ENCODE measurements at regions not wholly inside any gene's neighbourhood (a gene's known extent, or its start where the extent isn't known, plus 50 kb on each side); places are given as distances from the start of the nearest gene placed in this dataset.

DNA sequence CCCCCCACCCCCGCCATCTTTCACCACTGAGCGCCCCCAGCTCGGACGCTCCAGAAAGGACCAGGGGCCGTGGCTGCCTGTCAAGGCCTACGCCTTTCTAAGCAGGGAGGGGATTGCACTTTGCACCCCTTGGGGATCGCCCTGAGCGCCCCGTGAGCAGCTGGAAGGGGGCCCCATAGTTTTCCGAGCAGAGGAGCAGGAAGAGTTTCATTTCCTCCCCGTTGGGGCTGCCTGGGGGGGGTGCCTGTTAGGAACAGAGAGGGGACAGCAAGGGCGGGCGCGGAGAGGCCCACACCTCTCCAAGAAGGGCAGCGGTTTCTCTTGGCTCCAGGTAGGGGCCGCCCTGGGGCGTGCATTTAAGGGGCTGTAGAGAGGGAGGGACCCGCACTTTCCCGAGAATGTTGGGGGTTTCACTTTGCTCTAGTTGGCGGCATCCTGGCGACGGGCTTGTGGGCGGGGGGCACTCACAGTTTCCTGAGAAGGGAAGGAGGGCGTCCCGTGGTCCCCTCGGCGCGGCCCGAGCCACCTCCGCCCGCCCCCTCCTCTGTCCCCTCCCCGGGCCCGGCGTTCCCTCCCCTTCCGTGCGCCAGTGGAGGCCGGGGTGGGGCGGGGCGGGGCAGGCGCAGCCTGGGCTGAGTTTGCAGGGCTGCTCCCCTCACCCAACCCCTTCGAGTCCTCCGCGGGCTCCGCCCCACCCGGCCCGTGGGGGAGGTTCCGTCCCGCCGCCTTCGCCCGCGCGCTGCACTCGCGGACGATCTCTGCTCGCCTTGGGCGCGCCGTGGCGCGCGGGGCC, 82.3 kb upstream of the CD99 start:
- TF ChIP-seq, protein P1, sequence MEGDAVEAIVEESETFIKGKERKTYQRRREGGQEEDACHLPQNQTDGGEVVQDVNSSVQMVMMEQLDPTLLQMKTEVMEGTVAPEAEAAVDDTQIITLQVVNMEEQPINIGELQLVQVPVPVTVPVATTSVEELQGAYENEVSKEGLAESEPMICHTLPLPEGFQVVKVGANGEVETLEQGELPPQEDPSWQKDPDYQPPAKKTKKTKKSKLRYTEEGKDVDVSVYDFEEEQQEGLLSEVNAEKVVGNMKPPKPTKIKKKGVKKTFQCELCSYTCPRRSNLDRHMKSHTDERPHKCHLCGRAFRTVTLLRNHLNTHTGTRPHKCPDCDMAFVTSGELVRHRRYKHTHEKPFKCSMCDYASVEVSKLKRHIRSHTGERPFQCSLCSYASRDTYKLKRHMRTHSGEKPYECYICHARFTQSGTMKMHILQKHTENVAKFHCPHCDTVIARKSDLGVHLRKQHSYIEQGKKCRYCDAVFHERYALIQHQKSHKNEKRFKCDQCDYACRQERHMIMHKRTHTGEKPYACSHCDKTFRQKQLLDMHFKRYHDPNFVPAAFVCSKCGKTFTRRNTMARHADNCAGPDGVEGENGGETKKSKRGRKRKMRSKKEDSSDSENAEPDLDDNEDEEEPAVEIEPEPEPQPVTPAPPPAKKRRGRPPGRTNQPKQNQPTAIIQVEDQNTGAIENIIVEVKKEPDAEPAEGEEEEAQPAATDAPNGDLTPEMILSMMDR (IDR thresholded peaks at IDR 0.05) = no peak
- TF ChIP-seq ZFX (IDR thresholded peaks at IDR 0.05; ENCODE audit: borderline replicate concordance) = no peak
